LNCaP clone FGC (cell line): ENCODE measurements at regions not wholly inside any gene's neighbourhood (a gene's known extent, or its start where the extent isn't known, plus 50 kb on each side); places are given as distances from the start of the nearest gene placed in this dataset.

ENCODE experiments used
- DNase-seq: peaks from one replicate; pipeline ENCODE4 v3.0.0-alpha.2; 2011; ENCODE audit warnings: low read depth
- H3K4me3 ChIP-seq: 2 replicates; pipeline ENCODE4 v1.5.1; 2011; ENCODE audit warnings: mild to moderate bottlenecking, low read depth, low read length, control low read depth
- CTCF ChIP-seq: IDR thresholded peaks from 2 replicates; pipeline ENCODE4 v1.5.1; 2012; ENCODE audit warnings: mild to moderate bottlenecking; ENCODE audit not compliant: control insufficient read depth, insufficient read depth; ENCODE audit errors: extremely low read depth

GRCh38 chr11:130603335-130603906, 155.0 kb downstream of the ADAMTS15 start:
- H3K4me3 ChIP-seq = no peak overlapping the region
- TF ChIP-seq CTCF = no peak
- DNase-seq = no peak

GRCh38 chr11:130604606-130605005, 156.2 kb downstream of the ADAMTS15 start:
- TF ChIP-seq CTCF = no peak
- no peak for DNase-seq
- no peak overlapping the region for H3K4me3 ChIP-seq

GRCh38 chr11:130606178-130606577, 157.7 kb downstream of the ADAMTS15 start:
- no peak overlapping the region for H3K4me3 ChIP-seq
- TF ChIP-seq CTCF = no peak
- DNase-seq = no peak

- TF ChIP-seq CTCF = no peak
- DNase-seq = no peak
- no peak overlapping the region for H3K4me3 ChIP-seq
These were observed 158.5 kb downstream of the ADAMTS15 start for GRCh38 chr11:130606781-130607511.

- DNase-seq = no peak
- H3K4me3 ChIP-seq = no peak overlapping the region
- TF ChIP-seq CTCF = no peak
These were observed 159.8 kb downstream of the ADAMTS15 start for GRCh38 chr11:130608287-130608686.

- no peak for DNase-seq
- no peak for TF ChIP-seq CTCF
- no peak overlapping the region for H3K4me3 ChIP-seq
These were observed 160.9 kb downstream of the ADAMTS15 start for GRCh38 chr11:130609121-130610035.
